GM20000 (cell line): ENCODE measurements at regions not wholly inside any gene's neighbourhood (a gene's known extent, or its start where the extent isn't known, plus 50 kb on each side); places are given as distances from the start of the nearest gene placed in this dataset.
A peak's percentile ranks its signal among the peaks of the same experiment; 100 is the strongest.

ENCODE experiments used
- DNase-seq: peaks from one replicate; pipeline ENCODE4 v3.0.0; 2012; ENCODE audit warnings: low spot score
- CTCF ChIP-seq: IDR thresholded peaks from 2 replicates; pipeline ENCODE4 v1.5.1; 2012; ENCODE audit warnings: mild to moderate bottlenecking, control low read depth; ENCODE audit errors: extremely low read depth, missing control alignments

- no peak for TF ChIP-seq CTCF
- no peak for DNase-seq
Observed at GRCh38 chr1:233446935-233447334, 119.4 kb downstream of the MAP3K21 start.

DNA sequence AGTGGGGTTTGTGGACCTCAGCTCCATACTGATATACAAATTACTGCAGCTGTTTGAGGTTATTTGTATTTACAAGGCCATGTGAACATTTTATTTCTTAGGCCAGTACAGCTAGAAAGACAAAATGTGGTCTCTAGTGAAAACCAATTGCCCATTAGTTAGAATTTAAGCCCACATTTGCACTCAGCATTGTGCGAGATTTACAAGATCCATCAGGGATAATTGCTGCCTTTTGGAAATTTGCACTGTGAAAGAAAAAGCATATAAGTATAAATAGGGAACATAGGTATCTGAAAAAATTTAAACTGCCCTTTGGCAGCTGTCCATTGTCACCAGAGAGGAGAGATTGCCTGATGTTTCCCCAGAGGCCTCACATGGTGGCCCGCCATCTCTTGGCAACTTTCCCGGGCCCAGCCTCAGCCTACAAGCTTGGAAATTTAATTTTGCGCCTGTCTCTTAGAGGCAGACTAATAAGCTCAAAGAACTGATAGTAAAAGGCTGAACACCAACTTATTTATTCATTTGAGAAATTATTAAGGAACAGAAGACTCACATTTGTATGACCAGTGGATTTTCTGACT is 120.7 kb downstream of the MAP3K21 start:
- TF ChIP-seq CTCF: no peak
- DNase-seq: no peak

- TF ChIP-seq CTCF: no peak
- no peak for DNase-seq
Observed at GRCh38 chr1:233452724-233453123, 125.2 kb downstream of the MAP3K21 start.

- TF ChIP-seq CTCF: no peak
Observed at GRCh38 chr1:233453433-233454200, 126.1 kb downstream of the MAP3K21 start.

GRCh38 chr1:233459470-233459945 is 132.0 kb downstream of the MAP3K21 start:
- TF ChIP-seq CTCF: no peak

More at GRCh38 chr1:233453433-233454200, 126.1 kb downstream of the MAP3K21 start:
- no peak for DNase-seq

DNA sequence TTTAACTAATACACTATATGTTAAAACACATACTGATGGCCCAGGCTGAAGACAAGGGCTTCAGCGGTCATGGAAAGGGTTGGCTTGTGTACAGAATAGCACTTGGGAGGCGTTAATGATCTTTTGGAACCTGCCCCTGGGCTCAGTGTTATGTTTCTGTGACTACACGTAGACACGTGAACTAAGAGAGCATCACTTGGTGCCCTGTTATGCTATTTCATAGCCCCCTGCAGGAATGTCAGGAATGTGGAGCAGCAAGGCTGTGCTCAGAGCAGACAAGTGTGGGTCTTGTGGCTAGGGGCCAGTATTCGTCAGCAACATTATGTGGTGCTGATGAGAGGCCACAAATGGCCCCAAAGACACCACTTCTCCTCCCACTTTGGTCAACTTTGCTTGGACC is 132.4 kb downstream of the MAP3K21 start:
- DNase-seq: no peak
- no peak for TF ChIP-seq CTCF

More at GRCh38 chr1:233459470-233459945, 132.0 kb downstream of the MAP3K21 start:
- DNase-seq: peak; percentile 57

- TF ChIP-seq CTCF: no peak
- DNase-seq: no peak
Observed at GRCh38 chr1:233460692-233461091, 133.2 kb downstream of the MAP3K21 start.
